Right atrium auricular region (tissue), 2 donors: ENCODE measurements at regions not wholly inside any gene's neighbourhood (a gene's known extent, or its start where the extent isn't known, plus 50 kb on each side); places are given as distances from the start of the nearest gene placed in this dataset.
A peak's percentile ranks its signal among the peaks of the same experiment; 100 is the strongest.

Experiments used
- DNase-seq: peaks from one replicate; pipeline ENCODE4 v3.0.0-alpha.2; 2019; ENCODE audit warnings: low spot score
- H3K27ac ChIP-seq, 2 donors: fragments of 200-600 bp; sonication (generic); 1 replicate in 1 of 2; 2 replicates in 1 of 2; pipeline ENCODE4 v1.5.1; 2016 to 2019
- H3K27me3 ChIP-seq, 2 donors: fragments of 200-600 bp; sonication (generic); one replicate each; pipeline versions ENCODE4 v1.5.1 to v1.6.0; 2017 to 2019
- H3K36me3 ChIP-seq: fragments of 200-600 bp; sonication (generic); one replicate; pipeline ENCODE4 v1.5.1; 2016
- H3K4me1 ChIP-seq, 2 donors: fragments of 200-600 bp; sonication (generic); one replicate each; pipeline versions ENCODE4 v1.5.1 to v1.6.0; 2017 to 2019
- H3K4me3 ChIP-seq, 2 donors: fragments of 200-600 bp; sonication (generic); 1 replicate in 1 of 2; 2 replicates in 1 of 2; pipeline ENCODE4 v1.5.1; 2017 to 2019; ENCODE audit warnings: mild to moderate bottlenecking in 1 of 2, moderate library complexity in 1 of 2
- H3K9me3 ChIP-seq, 2 donors: fragments of 200-600 bp; sonication (generic); one replicate each; pipeline ENCODE4 v1.5.1; 2019
- TF ChIP-seq, protein P1 (sequence below), 2 donors: fragments of 200-600 bp; sonication (generic); IDR thresholded peaks; one replicate each; pipeline ENCODE4 v1.5.1; 2019; ENCODE audit warnings: antibody characterized with exemption in 2 of 2

DNA sequence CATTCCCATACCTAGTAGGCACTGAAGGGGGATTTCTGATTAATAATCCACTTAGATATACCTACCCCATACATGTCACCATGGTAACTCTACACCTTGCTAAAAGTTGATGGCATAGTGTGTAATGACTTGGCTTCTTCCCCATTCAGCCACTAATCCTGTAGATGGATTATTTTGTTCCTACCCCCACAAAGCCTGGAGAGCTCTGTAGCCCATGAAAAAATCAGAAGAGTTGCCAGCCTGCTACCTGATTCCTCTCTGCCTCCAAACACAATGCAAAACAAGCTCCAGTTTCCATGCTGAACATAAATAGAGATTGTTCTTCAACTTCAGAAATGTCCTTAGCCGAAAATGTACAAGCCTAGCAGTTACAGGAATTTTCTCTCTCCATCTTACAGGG lies 98.9 kb upstream of the PFN2 start:
- Histone ChIP-seq H3K36me3 (no peaks in the 10 kb centered on the region), H3K27ac (no peak overlapping the region), H3K27me3 (no peaks in the 10 kb centered on the region), H3K4me1 (no peaks in the 10 kb centered on the region), H3K4me3 (no peak overlapping the region), H3K9me3 (no peaks in the 10 kb centered on the region)
- DNase-seq, result no peak
- TF ChIP-seq, protein P1, sequence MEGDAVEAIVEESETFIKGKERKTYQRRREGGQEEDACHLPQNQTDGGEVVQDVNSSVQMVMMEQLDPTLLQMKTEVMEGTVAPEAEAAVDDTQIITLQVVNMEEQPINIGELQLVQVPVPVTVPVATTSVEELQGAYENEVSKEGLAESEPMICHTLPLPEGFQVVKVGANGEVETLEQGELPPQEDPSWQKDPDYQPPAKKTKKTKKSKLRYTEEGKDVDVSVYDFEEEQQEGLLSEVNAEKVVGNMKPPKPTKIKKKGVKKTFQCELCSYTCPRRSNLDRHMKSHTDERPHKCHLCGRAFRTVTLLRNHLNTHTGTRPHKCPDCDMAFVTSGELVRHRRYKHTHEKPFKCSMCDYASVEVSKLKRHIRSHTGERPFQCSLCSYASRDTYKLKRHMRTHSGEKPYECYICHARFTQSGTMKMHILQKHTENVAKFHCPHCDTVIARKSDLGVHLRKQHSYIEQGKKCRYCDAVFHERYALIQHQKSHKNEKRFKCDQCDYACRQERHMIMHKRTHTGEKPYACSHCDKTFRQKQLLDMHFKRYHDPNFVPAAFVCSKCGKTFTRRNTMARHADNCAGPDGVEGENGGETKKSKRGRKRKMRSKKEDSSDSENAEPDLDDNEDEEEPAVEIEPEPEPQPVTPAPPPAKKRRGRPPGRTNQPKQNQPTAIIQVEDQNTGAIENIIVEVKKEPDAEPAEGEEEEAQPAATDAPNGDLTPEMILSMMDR (IDR thresholded peaks at IDR 0.05), result no peak

DNA sequence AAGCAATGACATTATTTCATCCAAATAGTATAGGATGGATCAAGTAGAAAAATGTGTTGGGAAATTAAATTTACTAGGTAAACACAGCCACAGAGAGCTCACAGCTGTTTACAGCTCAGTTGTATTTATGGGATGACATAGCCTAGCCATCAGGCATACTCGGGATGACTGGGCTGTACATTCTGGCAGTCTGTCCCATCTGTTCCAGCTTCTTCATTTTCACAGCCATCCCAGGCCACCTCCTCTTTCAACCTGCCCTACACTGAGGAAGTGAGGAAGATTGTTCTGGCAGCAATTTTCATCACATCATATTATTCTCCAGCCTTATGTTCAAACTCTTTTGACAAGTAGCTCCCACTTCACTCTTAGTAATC lies 98.4 kb upstream of the PFN2 start:
- Histone ChIP-seq H3K27me3 (no peaks in the 10 kb centered on the region), H3K9me3 (no peaks in the 10 kb centered on the region), H3K36me3 (no peaks in the 10 kb centered on the region), H3K27ac (no peak overlapping the region), H3K4me1 (no peaks in the 10 kb centered on the region), H3K4me3 (no peak overlapping the region)
- TF ChIP-seq, protein P1 (IDR thresholded peaks at IDR 0.05), result no peak
- DNase-seq, result no peak

DNA sequence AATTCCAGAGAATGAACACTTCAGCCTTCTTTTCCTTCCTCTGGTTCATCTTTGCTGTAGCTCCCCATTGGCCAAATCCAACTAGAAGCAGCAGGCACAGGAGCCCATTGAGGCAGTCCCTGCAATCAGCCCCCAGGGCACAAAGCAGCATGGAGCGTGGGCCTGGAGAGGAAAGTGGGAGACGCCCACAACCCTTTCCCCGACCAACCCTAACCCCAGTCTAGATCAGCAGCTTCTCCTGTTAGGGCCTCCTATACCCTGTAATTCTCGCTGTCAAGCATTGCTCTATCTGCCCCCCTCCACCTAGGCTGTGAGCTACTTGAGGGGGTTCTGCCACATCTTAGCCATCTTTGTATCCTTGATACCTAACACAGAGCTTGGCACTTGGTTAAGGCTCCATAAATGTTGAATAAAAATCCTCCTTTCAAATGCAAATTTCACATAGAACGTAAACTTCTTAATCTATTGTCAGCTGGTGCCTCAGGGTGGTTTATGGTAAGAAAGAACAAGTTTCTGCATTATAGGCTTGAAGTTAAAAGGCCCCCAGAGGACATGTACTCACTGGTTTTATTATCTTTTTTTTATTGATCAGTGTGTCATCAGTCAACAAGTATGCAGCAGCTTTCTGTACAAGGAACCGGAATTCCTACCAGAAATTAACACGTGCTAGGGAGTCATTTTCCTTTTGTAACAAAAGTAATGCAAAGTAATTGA lies 97.9 kb upstream of the PFN2 start:
- no peak for DNase-seq
- no peaks in the 10 kb centered on the region for H3K36me3 ChIP-seq
- H3K27ac ChIP-seq, result no peak overlapping the region
- no peaks in the 10 kb centered on the region for H3K27me3 ChIP-seq
- H3K4me3 ChIP-seq, result no peak overlapping the region
- TF ChIP-seq, protein P1 (IDR thresholded peaks at IDR 0.05), result no peak
- no peaks in the 10 kb centered on the region for H3K9me3 ChIP-seq
- peaks cover 0 to 3% of the 10 kb centered on the region in 2 donors for H3K4me1 ChIP-seq

DNA sequence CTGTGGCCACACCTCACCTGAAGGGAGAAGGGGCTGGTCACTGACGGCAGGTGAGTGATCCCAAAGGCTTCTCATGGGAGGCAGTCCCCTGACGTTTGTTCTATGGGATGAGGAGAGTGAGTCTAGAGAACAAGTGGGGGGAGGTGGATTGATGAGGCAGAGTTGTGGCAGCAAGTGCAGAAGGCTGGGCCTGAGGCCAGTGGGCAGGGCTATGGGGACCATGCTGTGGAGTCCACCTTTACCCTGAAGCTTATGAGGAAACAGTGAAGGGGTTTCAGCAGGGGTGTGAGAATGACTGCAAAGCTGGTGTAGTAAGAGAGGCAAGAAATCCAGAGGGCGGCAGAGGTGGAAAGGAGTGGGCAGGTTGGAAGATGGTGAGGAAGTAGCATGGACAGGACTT lies 96.9 kb upstream of the PFN2 start:
- Histone ChIP-seq H3K4me1 (peaks cover 0 to 13% of the 10 kb centered on the region in 2 donors), H3K27me3 (no peaks in the 10 kb centered on the region), H3K36me3 (no peaks in the 10 kb centered on the region), H3K27ac (no peak overlapping the region), H3K4me3 (no peak overlapping the region), H3K9me3 (no peaks in the 10 kb centered on the region)
- TF ChIP-seq, protein P1 (IDR thresholded peaks at IDR 0.05), result no peak
- DNase-seq, result no peak

DNA sequence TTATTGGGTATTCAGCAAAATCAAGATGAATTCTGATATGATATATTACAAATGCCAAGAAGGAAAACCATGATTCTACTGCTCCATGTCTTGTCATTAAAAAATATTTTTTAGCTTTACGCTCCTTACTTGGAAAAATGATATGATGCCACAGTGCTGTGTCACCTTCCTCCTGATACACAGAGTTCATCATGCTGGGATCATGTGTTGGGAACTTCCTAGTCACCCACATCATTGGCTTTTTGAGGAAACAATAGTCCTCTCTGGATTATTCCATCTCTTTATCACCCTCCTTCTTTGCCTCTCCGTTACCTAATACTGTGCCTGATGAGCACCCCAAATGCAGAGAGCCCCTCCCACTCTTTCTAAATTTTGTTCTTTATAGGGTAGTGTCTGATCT lies 94.3 kb upstream of the PFN2 start:
- H3K4me1 ChIP-seq, result peaks cover 0 to 28% of the 10 kb centered on the region in 2 donors
- TF ChIP-seq, protein P1 (IDR thresholded peaks at IDR 0.05), result no peak

DNA sequence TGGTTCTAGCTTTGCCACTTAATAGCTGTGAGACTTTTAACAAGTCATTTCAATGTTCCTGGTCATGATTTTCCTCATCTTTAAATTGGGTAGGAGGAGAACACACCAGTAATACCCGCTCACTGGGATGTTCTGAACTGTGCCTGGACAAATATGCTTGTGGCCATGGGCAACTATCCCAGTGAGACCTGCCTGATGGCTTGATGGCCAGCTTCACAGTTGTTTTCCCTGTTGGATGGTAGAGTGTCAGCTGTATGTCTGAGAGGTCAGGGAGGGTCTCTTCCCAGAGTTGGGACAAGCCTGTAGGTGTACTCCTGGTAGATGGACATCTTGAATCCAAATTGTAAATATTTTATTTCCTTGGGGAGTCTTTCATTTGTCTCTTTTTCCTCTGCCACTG lies 92.5 kb upstream of the PFN2 start:
- Histone ChIP-seq H3K9me3 (no peaks in the 10 kb centered on the region), H3K4me3 (no peak overlapping the region), H3K4me1 (peaks cover 0 to 28% of the 10 kb centered on the region in 2 donors), H3K27ac (peak overlapping the region; percentile 62 to 73), H3K36me3 (no peaks in the 10 kb centered on the region), H3K27me3 (no peaks in the 10 kb centered on the region)
- DNase-seq, result no peak
- TF ChIP-seq, protein P1 (IDR thresholded peaks at IDR 0.05), result no peak

More for the DNA sequence above, 94.3 kb upstream of the PFN2 start:
- DNase-seq, result no peak
- Histone ChIP-seq H3K27ac (no peak overlapping the region), H3K36me3 (no peaks in the 10 kb centered on the region), H3K4me3 (no peak overlapping the region), H3K9me3 (no peaks in the 10 kb centered on the region), H3K27me3 (no peaks in the 10 kb centered on the region)
